ENCODE measurements at regions not wholly inside any gene's neighbourhood (a gene's known extent, or its start where the extent isn't known, plus 50 kb on each side); places are given as distances from the start of the nearest gene placed in this dataset.
A peak's percentile ranks its signal among the peaks of the same experiment; 100 is the strongest.

DNA sequence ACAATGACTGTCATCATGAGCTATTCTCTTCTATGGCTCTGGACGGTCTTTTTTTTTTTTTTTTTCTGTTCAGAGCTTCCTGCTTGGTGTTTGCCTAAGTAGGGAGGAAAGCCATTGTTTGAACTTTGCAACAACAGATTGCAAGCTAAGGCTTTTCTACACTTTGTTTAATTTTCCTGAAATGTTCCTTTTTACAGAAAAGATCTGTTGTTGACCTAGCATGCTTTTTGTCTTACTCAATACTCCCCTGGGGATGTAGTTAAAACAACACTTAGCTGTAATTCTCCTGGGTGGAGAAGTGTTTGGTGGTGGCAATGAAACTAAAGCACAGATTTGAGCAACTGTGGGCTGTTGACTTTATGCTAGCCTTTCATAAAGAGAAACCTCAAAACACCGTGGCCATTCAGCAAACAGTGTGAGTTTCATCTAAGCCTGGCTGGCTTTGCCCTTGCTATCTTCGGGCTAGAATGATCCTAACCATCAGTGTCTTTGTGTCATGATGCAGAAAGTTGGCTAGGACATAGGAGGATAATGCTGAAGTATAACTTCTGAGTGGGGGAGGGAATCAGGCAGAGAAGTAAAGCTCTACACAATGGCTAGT, 110.5 kb downstream of the ANXA3 start (continued):
- TF ChIP-seq ATF7-NPFF (CRISPR knock-in tag; IDR thresholded peaks at IDR 0.05; ENCODE audit: low read depth) (no peak), ZNF350 (CRISPR knock-in tag; IDR thresholded peaks at IDR 0.05; ENCODE audit: borderline replicate concordance, low read depth) (no peak), CBX5 (CRISPR knock-in tag; IDR thresholded peaks at IDR 0.05; ENCODE audit: borderline replicate concordance) (peak; percentile 41; the same call in 1 of the 2 replicates), JDP2 (CRISPR knock-in tag; IDR thresholded peaks at IDR 0.05; ENCODE audit: borderline replicate concordance) (no peak), ZNF839 (CRISPR knock-in tag; IDR thresholded peaks at IDR 0.05; ENCODE audit: borderline replicate concordance) (no peak), ZSCAN30 (CRISPR knock-in tag; IDR thresholded peaks at IDR 0.05) (no peak), PAWR (CRISPR knock-in tag; IDR thresholded peaks at IDR 0.05; ENCODE audit: borderline replicate concordance) (no peak), DR1 (CRISPR knock-in tag; IDR thresholded peaks at IDR 0.05) (no peak), HDAC1 (CRISPR knock-in tag; IDR thresholded peaks at IDR 0.05) (peak; percentile 75), KDM5A (IDR thresholded peaks at IDR 0.05; ENCODE audit: borderline replicate concordance, low read length) (no peak), KDM3A (CRISPR knock-in tag; IDR thresholded peaks at IDR 0.05; ENCODE audit: low read depth) (peak; percentile 62; the same call in 1 of the 2 replicates)
- TF ChIP-seq, protein P1, sequence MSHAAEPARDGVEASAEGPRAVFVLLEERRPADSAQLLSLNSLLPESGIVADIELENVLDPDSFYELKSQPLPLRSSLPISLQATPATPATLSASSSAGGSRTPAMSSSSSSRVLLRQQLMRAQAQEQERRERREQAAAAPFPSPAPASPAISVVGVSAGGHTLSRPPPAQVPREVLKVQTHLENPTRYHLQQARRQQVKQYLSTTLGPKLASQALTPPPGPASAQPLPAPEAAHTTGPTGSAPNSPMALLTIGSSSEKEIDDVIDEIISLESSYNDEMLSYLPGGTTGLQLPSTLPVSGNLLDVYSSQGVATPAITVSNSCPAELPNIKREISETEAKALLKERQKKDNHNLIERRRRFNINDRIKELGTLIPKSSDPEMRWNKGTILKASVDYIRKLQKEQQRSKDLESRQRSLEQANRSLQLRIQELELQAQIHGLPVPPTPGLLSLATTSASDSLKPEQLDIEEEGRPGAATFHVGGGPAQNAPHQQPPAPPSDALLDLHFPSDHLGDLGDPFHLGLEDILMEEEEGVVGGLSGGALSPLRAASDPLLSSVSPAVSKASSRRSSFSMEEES (CRISPR knock-in tag; IDR thresholded peaks at IDR 0.05) = no peak
- TF ChIP-seq, protein P2, sequence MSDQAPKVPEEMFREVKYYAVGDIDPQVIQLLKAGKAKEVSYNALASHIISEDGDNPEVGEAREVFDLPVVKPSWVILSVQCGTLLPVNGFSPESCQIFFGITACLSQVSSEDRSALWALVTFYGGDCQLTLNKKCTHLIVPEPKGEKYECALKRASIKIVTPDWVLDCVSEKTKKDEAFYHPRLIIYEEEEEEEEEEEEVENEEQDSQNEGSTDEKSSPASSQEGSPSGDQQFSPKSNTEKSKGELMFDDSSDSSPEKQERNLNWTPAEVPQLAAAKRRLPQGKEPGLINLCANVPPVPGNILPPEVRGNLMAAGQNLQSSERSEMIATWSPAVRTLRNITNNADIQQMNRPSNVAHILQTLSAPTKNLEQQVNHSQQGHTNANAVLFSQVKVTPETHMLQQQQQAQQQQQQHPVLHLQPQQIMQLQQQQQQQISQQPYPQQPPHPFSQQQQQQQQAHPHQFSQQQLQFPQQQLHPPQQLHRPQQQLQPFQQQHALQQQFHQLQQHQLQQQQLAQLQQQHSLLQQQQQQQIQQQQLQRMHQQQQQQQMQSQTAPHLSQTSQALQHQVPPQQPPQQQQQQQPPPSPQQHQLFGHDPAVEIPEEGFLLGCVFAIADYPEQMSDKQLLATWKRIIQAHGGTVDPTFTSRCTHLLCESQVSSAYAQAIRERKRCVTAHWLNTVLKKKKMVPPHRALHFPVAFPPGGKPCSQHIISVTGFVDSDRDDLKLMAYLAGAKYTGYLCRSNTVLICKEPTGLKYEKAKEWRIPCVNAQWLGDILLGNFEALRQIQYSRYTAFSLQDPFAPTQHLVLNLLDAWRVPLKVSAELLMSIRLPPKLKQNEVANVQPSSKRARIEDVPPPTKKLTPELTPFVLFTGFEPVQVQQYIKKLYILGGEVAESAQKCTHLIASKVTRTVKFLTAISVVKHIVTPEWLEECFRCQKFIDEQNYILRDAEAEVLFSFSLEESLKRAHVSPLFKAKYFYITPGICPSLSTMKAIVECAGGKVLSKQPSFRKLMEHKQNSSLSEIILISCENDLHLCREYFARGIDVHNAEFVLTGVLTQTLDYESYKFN (CRISPR knock-in tag; conservative IDR thresholded peaks at IDR 0.05) = peak; percentile 67
- TF ChIP-seq, protein P3, sequence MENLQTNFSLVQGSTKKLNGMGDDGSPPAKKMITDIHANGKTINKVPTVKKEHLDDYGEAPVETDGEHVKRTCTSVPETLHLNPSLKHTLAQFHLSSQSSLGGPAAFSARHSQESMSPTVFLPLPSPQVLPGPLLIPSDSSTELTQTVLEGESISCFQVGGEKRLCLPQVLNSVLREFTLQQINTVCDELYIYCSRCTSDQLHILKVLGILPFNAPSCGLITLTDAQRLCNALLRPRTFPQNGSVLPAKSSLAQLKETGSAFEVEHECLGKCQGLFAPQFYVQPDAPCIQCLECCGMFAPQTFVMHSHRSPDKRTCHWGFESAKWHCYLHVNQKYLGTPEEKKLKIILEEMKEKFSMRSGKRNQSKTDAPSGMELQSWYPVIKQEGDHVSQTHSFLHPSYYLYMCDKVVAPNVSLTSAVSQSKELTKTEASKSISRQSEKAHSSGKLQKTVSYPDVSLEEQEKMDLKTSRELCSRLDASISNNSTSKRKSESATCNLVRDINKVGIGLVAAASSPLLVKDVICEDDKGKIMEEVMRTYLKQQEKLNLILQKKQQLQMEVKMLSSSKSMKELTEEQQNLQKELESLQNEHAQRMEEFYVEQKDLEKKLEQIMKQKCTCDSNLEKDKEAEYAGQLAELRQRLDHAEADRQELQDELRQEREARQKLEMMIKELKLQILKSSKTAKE (CRISPR knock-in tag; IDR thresholded peaks at IDR 0.05; ENCODE audit: borderline replicate concordance) = peak; percentile 36; the same call in 1 of the 2 replicates
- TF ChIP-seq, protein P4, sequence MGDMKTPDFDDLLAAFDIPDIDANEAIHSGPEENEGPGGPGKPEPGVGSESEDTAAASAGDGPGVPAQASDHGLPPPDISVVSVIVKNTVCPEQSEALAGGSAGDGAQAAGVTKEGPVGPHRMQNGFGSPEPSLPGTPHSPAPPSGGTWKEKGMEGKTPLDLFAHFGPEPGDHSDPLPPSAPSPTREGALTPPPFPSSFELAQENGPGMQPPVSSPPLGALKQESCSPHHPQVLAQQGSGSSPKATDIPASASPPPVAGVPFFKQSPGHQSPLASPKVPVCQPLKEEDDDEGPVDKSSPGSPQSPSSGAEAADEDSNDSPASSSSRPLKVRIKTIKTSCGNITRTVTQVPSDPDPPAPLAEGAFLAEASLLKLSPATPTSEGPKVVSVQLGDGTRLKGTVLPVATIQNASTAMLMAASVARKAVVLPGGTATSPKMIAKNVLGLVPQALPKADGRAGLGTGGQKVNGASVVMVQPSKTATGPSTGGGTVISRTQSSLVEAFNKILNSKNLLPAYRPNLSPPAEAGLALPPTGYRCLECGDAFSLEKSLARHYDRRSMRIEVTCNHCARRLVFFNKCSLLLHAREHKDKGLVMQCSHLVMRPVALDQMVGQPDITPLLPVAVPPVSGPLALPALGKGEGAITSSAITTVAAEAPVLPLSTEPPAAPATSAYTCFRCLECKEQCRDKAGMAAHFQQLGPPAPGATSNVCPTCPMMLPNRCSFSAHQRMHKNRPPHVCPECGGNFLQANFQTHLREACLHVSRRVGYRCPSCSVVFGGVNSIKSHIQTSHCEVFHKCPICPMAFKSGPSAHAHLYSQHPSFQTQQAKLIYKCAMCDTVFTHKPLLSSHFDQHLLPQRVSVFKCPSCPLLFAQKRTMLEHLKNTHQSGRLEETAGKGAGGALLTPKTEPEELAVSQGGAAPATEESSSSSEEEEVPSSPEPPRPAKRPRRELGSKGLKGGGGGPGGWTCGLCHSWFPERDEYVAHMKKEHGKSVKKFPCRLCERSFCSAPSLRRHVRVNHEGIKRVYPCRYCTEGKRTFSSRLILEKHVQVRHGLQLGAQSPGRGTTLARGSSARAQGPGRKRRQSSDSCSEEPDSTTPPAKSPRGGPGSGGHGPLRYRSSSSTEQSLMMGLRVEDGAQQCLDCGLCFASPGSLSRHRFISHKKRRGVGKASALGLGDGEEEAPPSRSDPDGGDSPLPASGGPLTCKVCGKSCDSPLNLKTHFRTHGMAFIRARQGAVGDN (CRISPR knock-in tag; IDR thresholded peaks at IDR 0.05) = no peak
- TF ChIP-seq, protein P5, sequence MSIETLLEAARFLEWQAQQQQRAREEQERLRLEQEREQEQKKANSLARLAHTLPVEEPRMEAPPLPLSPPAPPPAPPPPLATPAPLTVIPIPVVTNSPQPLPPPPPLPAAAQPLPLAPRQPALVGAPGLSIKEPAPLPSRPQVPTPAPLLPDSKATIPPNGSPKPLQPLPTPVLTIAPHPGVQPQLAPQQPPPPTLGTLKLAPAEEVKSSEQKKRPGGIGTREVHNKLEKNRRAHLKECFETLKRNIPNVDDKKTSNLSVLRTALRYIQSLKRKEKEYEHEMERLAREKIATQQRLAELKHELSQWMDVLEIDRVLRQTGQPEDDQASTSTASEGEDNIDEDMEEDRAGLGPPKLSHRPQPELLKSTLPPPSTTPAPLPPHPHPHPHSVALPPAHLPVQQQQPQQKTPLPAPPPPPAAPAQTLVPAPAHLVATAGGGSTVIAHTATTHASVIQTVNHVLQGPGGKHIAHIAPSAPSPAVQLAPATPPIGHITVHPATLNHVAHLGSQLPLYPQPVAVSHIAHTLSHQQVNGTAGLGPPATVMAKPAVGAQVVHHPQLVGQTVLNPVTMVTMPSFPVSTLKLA (IDR thresholded peaks at IDR 0.05) = no peak

Measured in HepG2 (cell line).